Natural killer cell (primary cell): ENCODE measurements at regions not wholly inside any gene's neighbourhood (a gene's known extent, or its start where the extent isn't known, plus 50 kb on each side); places are given as distances from the start of the nearest gene placed in this dataset.

Experiments
- ATAC-seq, 3 donors: fragments of 150-1000 bp in 2 of 3; fragments of 200-7000 bp in 1 of 3; cut with Tn5 transposase; 1 replicate in 1 of 3; 2 replicates in 2 of 3; pipeline ENCODE4 v1.10.0; 2021; ENCODE audit warnings: mild to moderate bottlenecking in 2 of 3, moderate library complexity in 2 of 3
- DNase-seq, 2 donors: peaks; one replicate each; pipeline versions ENCODE4 v3.0.0 to v3.0.0-alpha.2; 2013 to 2021; ENCODE audit warnings: mixed read lengths in 1 of 2
- H3K27ac ChIP-seq: one replicate; pipeline ENCODE4 v1.5.1; 2013; ENCODE audit warnings: mild to moderate bottlenecking, low read length
- H3K27me3 ChIP-seq: one replicate; pipeline ENCODE4 v1.6.1; 2013; ENCODE audit warnings: low read length; ENCODE audit not compliant: control insufficient read depth, insufficient read depth
- H3K36me3 ChIP-seq: one replicate; pipeline ENCODE4 v1.6.1; 2013; ENCODE audit warnings: low read length; ENCODE audit not compliant: control insufficient read depth, insufficient read depth
- H3K4me1 ChIP-seq: one replicate; pipeline ENCODE4 v1.6.1; 2013; ENCODE audit warnings: low read length; ENCODE audit not compliant: control insufficient read depth, insufficient read depth
- H3K4me3 ChIP-seq: one replicate; pipeline ENCODE4 v1.5.1; 2013; ENCODE audit warnings: low read length
- H3K9me3 ChIP-seq: one replicate; pipeline ENCODE4 v1.6.1; 2013; ENCODE audit warnings: low read length; ENCODE audit not compliant: control insufficient read depth, insufficient read depth
- H3K27ac Mint-ChIP-seq, 2 donors: one replicate each; pipeline ENCODE4 v1.8.0; 2022; ENCODE audit warnings: mild to moderate bottlenecking in 2 of 2, mixed read lengths in 2 of 2, moderate library complexity in 1 of 2
- H3K27me3 Mint-ChIP-seq, 2 donors: one replicate each; pipeline ENCODE4 v1.8.0; 2022; ENCODE audit warnings: low read depth in 2 of 2, mixed read lengths in 2 of 2
- H3K36me3 Mint-ChIP-seq: one replicate; pipeline ENCODE4 v1.8.0; 2022; ENCODE audit warnings: mixed read lengths
- H3K4me1 Mint-ChIP-seq, 2 donors: one replicate each; pipeline ENCODE4 v1.8.0; 2022; ENCODE audit warnings: mixed read lengths in 2 of 2
- H3K4me3 Mint-ChIP-seq: one replicate; pipeline ENCODE4 v1.8.0; 2022; ENCODE audit warnings: mild to moderate bottlenecking, moderate library complexity, mixed read lengths
- H3K9me3 Mint-ChIP-seq, 2 donors: one replicate each; pipeline ENCODE4 v1.8.0; 2022; ENCODE audit warnings: mixed read lengths in 2 of 2
- WGBS: methylation state at CpG from one replicate; pipeline ENCODE4 v1.1.7; 2013; ENCODE audit warnings: missing lambda C conversion rate; ENCODE audit not compliant: insufficient coverage; 5-methylcytosine and 5-hydroxymethylcytosine counted together
- intact Hi-C: fragments of 100-400 bp; cut with micrococcal nuclease; formaldehyde crosslinking; loops from one replicate; pipeline ENCODE4 v1.14.2; 2022
- TF ChIP-seq, protein P1 (sequence below): fragments of 200-600 bp; IDR thresholded peaks from one replicate; pipeline ENCODE4 v1.8.0; 2022; ENCODE audit warnings: antibody characterized with exemption

GRCh38 chr2:59586176-59586575 lies 967.3 kb downstream of the BCL11A start:
- no peaks in the 10 kb centered on the region for H3K9me3 Mint-ChIP-seq
- intact Hi-C loops, result no loop called here
- H3K4me1 Mint-ChIP-seq, result no peaks in the 10 kb centered on the region
- no peak overlapping the region for H3K4me3 ChIP-seq
- H3K27me3 Mint-ChIP-seq, result no peaks in the 10 kb centered on the region
- no peaks in the 10 kb centered on the region for H3K27me3 ChIP-seq
- WGBS, result no CpG with 5 or more reads among the region's 1 CpG
- H3K36me3 ChIP-seq, result no peaks in the 10 kb centered on the region
- no peaks in the 10 kb centered on the region for H3K4me1 ChIP-seq
- H3K27ac Mint-ChIP-seq, result no peak overlapping the region
- H3K36me3 Mint-ChIP-seq, result no peaks in the 10 kb centered on the region
- H3K27ac ChIP-seq, result no peak overlapping the region
- no peak for ATAC-seq
- DNase-seq, result no peak
- no peaks in the 10 kb centered on the region for H3K9me3 ChIP-seq
- TF ChIP-seq, protein P1, sequence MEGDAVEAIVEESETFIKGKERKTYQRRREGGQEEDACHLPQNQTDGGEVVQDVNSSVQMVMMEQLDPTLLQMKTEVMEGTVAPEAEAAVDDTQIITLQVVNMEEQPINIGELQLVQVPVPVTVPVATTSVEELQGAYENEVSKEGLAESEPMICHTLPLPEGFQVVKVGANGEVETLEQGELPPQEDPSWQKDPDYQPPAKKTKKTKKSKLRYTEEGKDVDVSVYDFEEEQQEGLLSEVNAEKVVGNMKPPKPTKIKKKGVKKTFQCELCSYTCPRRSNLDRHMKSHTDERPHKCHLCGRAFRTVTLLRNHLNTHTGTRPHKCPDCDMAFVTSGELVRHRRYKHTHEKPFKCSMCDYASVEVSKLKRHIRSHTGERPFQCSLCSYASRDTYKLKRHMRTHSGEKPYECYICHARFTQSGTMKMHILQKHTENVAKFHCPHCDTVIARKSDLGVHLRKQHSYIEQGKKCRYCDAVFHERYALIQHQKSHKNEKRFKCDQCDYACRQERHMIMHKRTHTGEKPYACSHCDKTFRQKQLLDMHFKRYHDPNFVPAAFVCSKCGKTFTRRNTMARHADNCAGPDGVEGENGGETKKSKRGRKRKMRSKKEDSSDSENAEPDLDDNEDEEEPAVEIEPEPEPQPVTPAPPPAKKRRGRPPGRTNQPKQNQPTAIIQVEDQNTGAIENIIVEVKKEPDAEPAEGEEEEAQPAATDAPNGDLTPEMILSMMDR, result no peak
- H3K4me3 Mint-ChIP-seq, result no peak overlapping the region

GRCh38 chr2:59585655-59586054 lies 967.8 kb downstream of the BCL11A start:
- intact Hi-C loops, result no loop called here
- Mint-ChIP-seq H3K9me3 (no peaks in the 10 kb centered on the region), H3K4me3 (no peak overlapping the region), H3K36me3 (no peaks in the 10 kb centered on the region), H3K27ac (no peak overlapping the region), H3K4me1 (no peaks in the 10 kb centered on the region), H3K27me3 (no peaks in the 10 kb centered on the region)
- H3K36me3 ChIP-seq, result no peaks in the 10 kb centered on the region
- H3K27ac ChIP-seq, result no peak overlapping the region
- DNase-seq (no peak), ATAC-seq (no peak)
- H3K27me3 ChIP-seq, result no peaks in the 10 kb centered on the region
- H3K4me1 ChIP-seq, result no peaks in the 10 kb centered on the region
- TF ChIP-seq, protein P1, result no peak
- H3K4me3 ChIP-seq, result no peak overlapping the region
- H3K9me3 ChIP-seq, result no peaks in the 10 kb centered on the region
- WGBS, result 84% methylated on average over 6 of the region's 6 CpGs

- H3K9me3 ChIP-seq, result no peaks in the 10 kb centered on the region
- no peaks in the 10 kb centered on the region for H3K36me3 ChIP-seq
- no peaks in the 10 kb centered on the region for H3K27me3 ChIP-seq
- Mint-ChIP-seq H3K27me3 (no peaks in the 10 kb centered on the region), H3K36me3 (no peaks in the 10 kb centered on the region), H3K4me3 (no peak overlapping the region), H3K4me1 (no peaks in the 10 kb centered on the region), H3K9me3 (no peaks in the 10 kb centered on the region), H3K27ac (no peak overlapping the region)
- intact Hi-C loops, result no loop called here
- TF ChIP-seq, protein P1, result no peak
- DNase-seq, result peak in 1 of 2 donors; percentile 2
- no peak overlapping the region for H3K4me3 ChIP-seq
- H3K4me1 ChIP-seq, result no peaks in the 10 kb centered on the region
- no peak for ATAC-seq
- WGBS, result no CpG with 5 or more reads among the region's 1 CpG
- H3K27ac ChIP-seq, result no peak overlapping the region
Measured at GRCh38 chr2:59584958-59585357, 968.5 kb downstream of the BCL11A start.

GRCh38 chr2:59583173-59583765 lies 970.2 kb downstream of the BCL11A start:
- H3K27me3 Mint-ChIP-seq, result no peaks in the 10 kb centered on the region
- H3K4me3 Mint-ChIP-seq, result no peak overlapping the region
- DNase-seq, result no peak
- intact Hi-C loops, result no loop called here
- H3K36me3 Mint-ChIP-seq, result no peaks in the 10 kb centered on the region
- Histone ChIP-seq H3K36me3 (no peaks in the 10 kb centered on the region), H3K4me3 (no peak overlapping the region), H3K27ac (no peak overlapping the region), H3K27me3 (no peaks in the 10 kb centered on the region), H3K9me3 (no peaks in the 10 kb centered on the region), H3K4me1 (no peaks in the 10 kb centered on the region)
- H3K9me3 Mint-ChIP-seq, result no peaks in the 10 kb centered on the region
- WGBS, result 100% methylated on average over 3 of the region's 3 CpGs
- no peaks in the 10 kb centered on the region for H3K4me1 Mint-ChIP-seq
- TF ChIP-seq, protein P1, result no peak
- no peak overlapping the region for H3K27ac Mint-ChIP-seq
- ATAC-seq, result no peak
